SW480 (cell line): ENCODE measurements at regions not wholly inside any gene's neighbourhood (a gene's known extent, or its start where the extent isn't known, plus 50 kb on each side); places are given as distances from the start of the nearest gene placed in this dataset.

Source experiments
- DNase-seq: peaks from one replicate; pipeline ENCODE4 v3.0.0-alpha.2; 2016; ENCODE audit warnings: low spot score

DNA sequence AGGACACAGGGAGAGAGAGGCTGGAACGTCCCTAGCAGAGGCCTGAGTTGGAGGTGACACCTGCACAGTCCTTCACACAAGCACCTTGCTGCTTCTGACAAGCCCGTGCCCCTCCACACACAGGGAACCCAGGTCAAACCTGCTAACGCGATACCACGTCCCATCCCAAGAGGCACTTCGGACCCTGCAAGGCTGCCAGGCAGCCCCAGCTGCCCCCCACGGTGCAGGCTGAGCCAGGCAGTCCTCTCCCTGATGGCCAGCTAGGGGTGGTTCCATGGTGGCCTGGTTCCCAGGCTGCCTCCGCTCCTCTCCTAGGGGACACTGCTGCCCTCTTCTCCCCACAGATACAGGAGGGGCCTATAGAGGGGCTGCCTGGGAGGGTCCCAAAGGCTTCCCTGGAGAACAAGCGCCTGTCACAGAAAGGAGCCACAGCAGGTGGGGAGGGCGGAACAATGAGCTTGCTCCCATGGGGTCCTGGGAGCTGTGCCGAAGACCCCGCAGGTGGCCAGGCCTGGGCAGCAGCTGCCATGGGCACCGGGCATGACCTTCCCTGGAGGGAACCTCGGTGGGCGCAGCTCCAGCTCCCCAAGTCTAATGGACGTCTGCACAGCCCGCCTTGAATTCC, 434.2 kb upstream of the MYT1L start:
- no peak for DNase-seq

GRCh38 chr2:2764739-2765138, 433.7 kb upstream of the MYT1L start:
- DNase-seq = peak; percentile 12

DNA sequence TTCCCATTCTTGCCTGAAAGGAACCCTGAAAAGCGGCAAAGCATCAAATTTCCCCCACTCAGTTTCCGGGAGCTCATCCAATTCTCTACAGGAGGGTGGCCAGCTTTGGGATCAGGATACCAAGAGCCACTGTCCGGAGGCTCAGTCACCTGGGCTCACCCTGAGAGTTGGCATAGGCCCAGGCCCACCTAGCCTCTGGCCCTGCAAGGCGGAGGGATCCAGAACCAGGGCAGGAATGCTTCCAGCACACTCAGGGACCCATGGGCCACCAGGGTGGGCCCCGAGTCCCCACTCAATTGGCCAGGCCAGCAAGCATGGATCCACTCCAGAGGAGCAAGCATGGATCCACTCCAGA, 432.9 kb upstream of the MYT1L start:
- no peak for DNase-seq

GRCh38 chr2:2763351-2764000, 432.4 kb upstream of the MYT1L start:
- DNase-seq = no peak

DNA sequence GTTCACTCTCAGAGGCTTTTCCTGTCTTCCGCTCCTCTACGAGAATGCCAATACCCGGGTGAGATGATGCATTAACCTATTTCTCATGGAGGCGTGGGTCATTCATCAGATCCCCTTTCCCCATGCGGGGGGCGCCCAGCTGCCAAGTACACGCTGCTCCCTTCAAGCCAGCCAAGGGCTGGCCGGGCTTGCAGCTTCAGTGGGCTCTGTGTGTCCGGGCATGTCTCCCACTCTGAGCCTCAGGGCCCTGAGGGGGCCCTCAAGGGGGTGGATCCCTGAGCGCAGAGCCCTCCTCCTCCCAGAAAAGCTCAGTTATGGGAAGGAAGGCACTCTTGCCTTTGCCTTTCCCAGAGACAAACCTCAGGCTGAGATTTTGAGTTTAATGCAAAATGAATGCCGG, 431.8 kb upstream of the MYT1L start:
- DNase-seq = no peak

GRCh38 chr2:2762166-2762908, 431.3 kb upstream of the MYT1L start:
- DNase-seq = no peak

DNA sequence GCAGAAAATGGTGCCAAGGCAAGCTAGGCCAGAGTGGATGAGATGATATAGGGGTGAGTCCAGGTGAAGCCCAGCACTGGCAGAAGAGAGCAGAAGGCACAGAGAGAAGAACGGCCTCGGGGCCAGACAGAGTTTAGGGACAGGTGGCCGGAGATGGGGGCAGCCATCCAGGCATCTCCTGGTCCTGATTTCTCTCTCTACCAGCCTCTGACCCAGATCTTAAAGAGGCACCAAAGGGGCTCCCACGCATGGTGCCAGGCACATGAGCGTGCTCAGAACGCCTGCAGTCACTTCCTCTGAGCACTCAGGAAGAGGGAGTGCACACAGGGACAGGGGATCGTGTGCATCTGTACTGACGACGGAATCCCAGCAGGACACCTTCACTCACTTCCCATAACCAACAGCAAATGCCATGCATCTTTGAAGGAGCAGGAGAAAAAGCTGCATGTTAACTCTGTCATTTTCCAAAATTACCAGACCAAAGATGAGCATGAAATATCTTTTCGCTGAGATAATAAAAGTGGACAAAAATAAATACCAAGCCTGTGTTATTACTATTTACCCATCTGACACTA, 427.8 kb upstream of the MYT1L start:
- DNase-seq = no peak

DNA sequence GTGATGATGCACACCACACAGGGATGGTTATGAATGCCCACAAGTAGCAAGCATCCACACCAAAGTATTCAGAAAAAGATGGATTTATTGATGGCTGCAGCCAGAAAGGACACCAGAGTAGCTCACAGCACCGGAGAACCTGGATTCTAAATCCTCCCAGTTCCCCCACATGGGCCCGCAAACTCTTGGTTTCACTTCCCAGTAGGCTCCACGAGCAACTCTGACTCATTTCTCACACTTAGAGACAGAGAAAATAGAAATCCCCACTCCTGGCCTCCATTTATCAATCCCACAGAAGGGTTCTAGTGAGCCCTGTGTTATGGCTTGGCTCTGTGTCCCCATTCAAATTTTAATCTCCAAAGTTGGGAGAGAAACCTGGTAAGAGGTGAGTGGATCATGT, 426.7 kb upstream of the MYT1L start:
- DNase-seq = no peak

DNA sequence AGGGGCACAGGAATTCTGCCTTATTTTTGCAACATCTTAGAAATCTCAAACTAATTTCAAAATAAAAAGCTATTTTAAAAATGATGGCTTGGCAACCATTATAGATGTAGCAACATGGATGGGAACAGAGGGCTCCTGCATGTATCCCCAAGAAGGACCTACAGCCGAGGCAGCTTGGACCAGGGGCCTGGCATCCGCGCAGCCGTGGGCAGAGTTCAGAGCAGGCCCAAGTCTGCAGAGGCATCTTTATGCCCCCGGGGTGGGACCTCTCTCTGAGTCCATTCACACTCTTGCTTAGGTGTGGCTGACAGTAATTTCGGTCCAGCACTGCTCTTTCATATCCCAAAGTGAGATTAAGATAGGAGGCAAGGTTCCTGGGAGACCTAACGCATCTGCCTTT, 425.8 kb upstream of the MYT1L start:
- no peak for DNase-seq

- DNase-seq = no peak
These were observed 424.9 kb upstream of the MYT1L start for GRCh38 chr2:2755990-2756389.

- no peak for DNase-seq
These were observed 423.9 kb upstream of the MYT1L start for GRCh38 chr2:2754940-2755339.

GRCh38 chr2:2751715-2752315, 420.7 kb upstream of the MYT1L start:
- DNase-seq = no peak

DNA sequence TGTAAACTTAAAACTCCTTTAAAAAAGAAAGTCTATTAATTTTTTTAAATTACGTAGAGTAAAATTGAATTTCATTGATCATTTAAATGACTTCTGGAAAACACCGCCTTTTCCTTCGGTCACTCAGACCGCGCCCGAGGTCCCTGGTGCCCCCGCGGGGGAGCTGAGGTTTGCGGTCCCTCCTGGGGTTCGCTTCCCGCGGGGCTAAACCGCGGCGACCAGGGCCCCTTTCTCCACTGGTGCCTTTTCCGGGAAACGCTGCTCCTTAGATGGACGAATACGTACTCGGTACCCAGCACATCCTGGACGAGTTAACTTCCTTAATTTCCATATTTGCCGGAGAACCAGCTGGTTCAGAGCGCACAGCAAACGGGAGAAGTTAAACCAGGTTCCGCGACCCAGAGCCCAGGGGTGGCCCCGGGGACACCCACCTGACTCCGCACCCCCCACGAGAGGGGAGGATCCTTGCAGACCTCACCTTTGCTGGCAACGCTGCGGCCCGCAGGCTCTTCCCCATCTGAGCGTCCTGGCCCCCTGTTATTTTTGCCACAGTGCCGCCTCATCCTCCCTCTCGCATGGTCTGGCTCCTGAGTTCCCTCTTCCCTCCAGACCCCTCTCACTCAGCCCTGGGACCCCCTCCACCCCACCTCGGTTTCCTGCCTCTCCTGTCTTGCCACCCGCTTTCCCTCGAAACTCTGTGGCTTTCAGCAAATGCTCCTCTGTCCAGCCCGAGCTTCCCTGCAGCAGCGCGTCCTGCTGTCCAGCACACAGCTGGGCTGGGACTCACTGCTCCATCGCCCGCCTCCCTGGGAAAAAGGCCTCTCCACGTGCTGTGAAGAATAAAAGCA, 420.0 kb upstream of the MYT1L start:
- DNase-seq = no peak

DNA sequence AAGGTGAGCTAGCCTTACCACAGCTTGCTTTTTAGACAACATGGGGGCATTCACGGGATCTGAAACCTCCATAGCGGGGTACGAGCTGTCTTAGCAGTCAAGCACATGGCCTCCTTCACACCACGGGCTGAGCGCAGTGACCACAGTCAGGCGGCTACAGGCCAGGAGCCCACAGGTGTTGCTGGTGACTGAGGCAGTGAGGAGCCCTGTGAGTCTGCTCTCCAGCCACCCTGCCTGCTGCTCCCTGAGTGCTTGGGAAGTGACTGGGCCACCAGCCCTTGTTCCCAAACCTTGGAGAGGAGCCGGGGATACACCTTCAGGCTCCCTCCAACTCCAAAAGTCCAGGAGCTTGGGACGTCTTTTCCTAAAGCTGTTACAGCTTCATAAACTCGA, 418.1 kb upstream of the MYT1L start:
- DNase-seq = no peak

GRCh38 chr2:2748399-2749205, 417.5 kb upstream of the MYT1L start:
- no peak for DNase-seq

DNA sequence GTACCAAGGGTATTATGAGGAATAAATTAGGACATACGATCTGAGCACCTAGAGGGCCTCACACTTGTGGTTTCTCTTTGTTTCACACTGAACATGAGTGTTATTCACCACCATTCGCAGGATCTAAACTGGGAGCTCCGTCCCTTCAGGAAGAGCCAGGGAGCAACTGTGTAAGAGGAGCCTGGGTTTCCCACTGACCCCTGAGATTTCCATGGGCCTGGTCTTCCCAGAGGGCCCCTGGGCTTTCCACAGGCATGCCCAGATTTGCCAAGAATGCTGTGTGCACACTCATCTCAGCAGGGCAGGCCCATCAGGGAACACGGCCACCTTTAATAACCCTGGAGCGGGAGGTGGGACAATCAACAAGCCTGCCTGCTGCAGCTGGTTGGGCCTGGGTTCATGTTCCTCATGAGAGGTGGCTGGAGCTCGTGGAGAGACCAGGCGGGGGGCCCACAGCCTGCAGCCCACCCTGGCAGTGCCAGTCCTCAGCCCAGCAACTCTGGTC, 416.8 kb upstream of the MYT1L start:
- peak; percentile 20 for DNase-seq

DNA sequence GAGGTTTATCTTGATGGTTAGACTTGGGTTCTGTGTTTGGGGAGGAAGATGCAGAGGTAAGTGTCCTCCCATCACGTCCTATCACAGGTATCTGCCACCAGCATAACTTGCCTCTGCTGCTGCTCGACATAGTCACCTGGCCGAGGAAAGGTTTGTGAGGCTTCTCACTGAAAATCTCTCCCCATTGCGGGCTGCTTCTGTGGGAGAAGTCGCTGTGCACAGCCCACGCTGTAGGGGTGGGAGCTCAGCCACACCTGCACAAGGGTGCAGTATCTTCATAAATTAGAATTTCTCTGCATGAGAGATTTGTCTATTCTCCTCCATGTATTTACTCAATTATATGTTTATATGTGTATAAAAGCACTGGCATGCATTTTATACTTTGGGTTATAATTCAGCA, 415.7 kb upstream of the MYT1L start:
- no peak for DNase-seq

DNA sequence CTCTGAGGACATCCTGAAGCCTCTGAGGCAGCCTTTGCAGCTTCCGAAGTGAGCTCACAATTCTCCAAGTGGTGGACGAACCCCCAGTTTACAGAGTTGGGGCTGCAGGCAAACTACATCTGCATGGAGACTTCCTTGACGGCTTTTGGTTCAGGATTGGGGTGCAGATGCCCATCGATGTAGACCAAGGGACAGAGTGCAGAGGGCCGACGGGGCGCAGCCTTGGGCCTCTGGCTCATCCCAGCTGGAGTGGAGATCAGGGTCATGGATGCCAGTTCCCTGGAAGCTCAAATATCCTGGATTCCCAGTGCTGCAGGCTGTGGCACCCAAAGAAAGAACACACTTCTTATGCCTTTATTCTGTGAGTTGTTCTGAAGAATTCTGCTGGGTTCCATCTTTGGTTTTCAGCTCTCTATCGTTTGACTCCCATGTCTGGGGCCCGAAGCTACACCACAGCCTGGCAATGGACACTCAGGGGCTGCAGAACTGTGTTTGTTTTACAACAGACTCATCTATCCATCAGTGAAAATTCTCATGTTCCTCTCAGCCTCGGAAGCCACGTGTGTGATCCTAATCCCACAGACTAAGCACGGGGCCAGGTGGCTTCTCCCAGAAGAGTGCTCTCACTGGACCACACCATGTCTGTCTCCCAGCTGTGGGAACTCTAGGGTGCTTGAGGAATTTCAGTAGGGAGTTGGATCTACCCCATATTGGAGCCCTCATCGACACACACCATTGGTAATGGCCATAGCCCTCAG, 414.1 kb upstream of the MYT1L start:
- no peak for DNase-seq

- DNase-seq = no peak
These were observed 413.0 kb upstream of the MYT1L start for GRCh38 chr2:2744107-2744506.

- DNase-seq = no peak
These were observed 412.1 kb upstream of the MYT1L start for GRCh38 chr2:2743164-2743571.
